ENCODE measurements at regions not wholly inside any gene's neighbourhood (a gene's known extent, or its start where the extent isn't known, plus 50 kb on each side); places are given as distances from the start of the nearest gene placed in this dataset.

DNA sequence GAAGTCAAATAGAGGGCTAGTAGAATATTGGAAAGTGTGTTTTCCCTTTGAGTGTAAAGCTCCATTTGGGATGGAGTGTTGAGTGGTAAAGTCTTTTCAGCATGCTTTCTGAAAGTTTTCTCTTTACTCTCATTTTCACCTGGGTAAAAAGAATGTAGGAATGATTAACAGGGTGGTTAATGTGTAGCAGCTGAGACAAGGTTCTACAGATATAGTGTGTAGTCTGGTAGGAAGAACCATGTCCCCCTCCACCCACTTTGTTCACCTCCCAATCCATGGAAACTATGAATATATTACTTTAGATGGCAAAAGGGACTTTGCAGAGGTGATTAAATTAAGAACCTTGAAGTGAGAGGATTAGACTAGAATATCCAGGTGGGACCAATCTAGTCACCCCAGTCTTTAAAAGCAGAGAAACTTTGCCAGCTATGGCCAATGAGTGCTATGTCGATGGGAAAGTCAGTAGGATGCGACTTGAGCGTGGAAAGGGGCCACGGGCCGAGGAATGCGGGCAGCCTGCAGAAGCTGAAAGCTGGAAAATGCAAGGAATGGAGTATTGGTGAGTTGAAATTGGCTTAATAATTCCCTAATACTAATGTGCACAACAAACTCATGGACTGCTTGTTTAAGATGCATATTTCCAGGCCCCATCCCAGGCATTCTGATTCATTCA is 166.3 kb upstream of the AHR start:
- TF ChIP-seq CTCF (IDR thresholded peaks at IDR 0.05) (no peak), POLR2A (IDR thresholded peaks at IDR 0.05) (no peak)

All from thyroid gland (tissue), 4 donors.